ENCODE measurements at regions not wholly inside any gene's neighbourhood (a gene's known extent, or its start where the extent isn't known, plus 50 kb on each side); places are given as distances from the start of the nearest gene placed in this dataset.

DNA sequence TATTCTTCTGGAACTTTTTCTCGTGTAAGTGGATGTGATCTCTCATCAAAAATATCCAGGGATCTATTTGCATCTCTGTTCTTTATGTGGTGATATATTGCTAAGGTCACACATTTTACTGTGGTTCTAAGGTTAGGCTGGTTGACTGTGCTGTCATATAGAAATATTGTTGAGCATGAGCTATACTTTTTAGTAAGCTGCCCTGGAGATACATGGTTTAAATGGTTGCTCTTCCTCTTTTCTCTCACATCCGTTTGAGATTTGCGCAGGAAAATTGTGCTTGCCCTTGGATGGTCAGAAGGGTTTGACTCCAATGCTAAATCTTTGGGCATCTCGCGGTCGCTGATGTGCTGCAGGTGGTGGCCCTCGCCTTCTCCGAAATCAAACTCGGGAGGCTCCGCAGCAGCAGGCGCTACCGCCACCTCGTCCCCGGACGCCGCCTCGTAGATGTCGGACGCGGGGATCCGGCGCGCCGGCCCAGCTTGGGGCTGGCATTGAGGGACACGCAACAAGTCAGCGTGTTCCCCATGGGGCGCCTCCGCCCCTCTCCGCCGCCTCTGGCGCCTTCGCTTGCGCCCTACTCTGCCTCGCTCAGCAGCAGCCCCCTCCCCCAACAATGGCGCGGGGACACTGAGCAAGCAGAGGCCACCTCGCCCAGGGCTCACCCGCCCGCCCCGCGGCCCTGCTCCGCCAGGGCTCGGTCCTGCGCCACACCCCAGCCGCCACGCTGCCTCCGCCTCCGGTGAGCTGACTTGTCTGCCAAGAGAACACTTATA, 154.5 kb downstream of the MSN start:
- no peak overlapping the region for H3K4me3 ChIP-seq (ENCODE audit: extremely low read depth in 1 of 4, insufficient read depth in 2 of 4, low read depth in 3 of 4, low read length in 4 of 4)
- no peak overlapping the region for H2BK15ac ChIP-seq (ENCODE audit: low read length)
- no peak for TF ChIP-seq CHD2 (IDR thresholded peaks at IDR 0.05; ENCODE audit: low read length)
- TF ChIP-seq SP4 (IDR thresholded peaks at IDR 0.05; ENCODE audit: low read length): no peak
- TF ChIP-seq SIX5 (IDR thresholded peaks at IDR 0.05; ENCODE audit: low read depth, low read length): no peak
- no peak for TF ChIP-seq CEBPB (IDR thresholded peaks at IDR 0.05; ENCODE audit: low read depth, low read length)
- H3K23me2 ChIP-seq (ENCODE audit: low read depth, low read length): no peaks in the 10 kb centered on the region
- no peak overlapping the region; a peak in 1 of 4 replicates for H3K4me2 ChIP-seq (ENCODE audit: insufficient read depth in 1 of 2, low read depth in 2 of 2, low read length in 2 of 2)
- peaks cover 0 to 6% of the 10 kb centered on the region in 2 experiments; a peak in 1 of 4 replicates for H3K9me3 ChIP-seq (ENCODE audit: insufficient read depth in 2 of 2, low read depth in 1 of 2, low read length in 1 of 2)
- H3K18ac ChIP-seq (ENCODE audit: extremely low read depth, low read length): no peak overlapping the region
- no peak overlapping the region for H2BK12ac ChIP-seq (ENCODE audit: low read depth, low read length)
- H3K9ac ChIP-seq (replicated peaks in 1 of 4; ENCODE audit: extremely low read depth in 1 of 4, low read depth in 3 of 4, low read length in 3 of 4): no peak overlapping the region
- H3K23ac ChIP-seq (ENCODE audit: insufficient read length): no peak overlapping the region
- H3K36me3 ChIP-seq (ENCODE audit: control insufficient read depth in 2 of 4, insufficient read depth in 4 of 4, low read length in 3 of 4): no peaks in the 10 kb centered on the region
- no peak overlapping the region for H2AK5ac ChIP-seq (ENCODE audit: low read depth, low read length)
- no peak overlapping the region for H3K4ac ChIP-seq (replicated peaks; ENCODE audit: insufficient read length, low read depth, low read length)
- no peak overlapping the region for H4K5ac ChIP-seq (ENCODE audit: insufficient read length, low read depth, low read length)
- H3K14ac ChIP-seq (ENCODE audit: insufficient read length): no peak overlapping the region
- no peak overlapping the region for H4K8ac ChIP-seq (ENCODE audit: extremely low read depth, insufficient read depth, low read length)
- no peak overlapping the region for H4K91ac ChIP-seq (replicated peaks; ENCODE audit: insufficient read length, low read length)
- no peaks in the 10 kb centered on the region for H4K20me1 ChIP-seq (replicated peaks in 1 of 2; ENCODE audit: control insufficient read depth in 1 of 2, insufficient read depth in 2 of 2, low read length in 2 of 2)
- ChIA-PET POLR2A (ENCODE audit: partially characterized antibody) (no interaction called here), CTCF (ENCODE audit: partially characterized antibody) (interaction anchor here (0.7 kb wide), 1 partner anchor 8 kb away, joined by 3 read pairs; no protein-coding TSS in a partner anchor)
- no peak for FAIRE-seq
- no peak overlapping the region for H2BK120ac ChIP-seq (replicated peaks; ENCODE audit: low read depth, low read length)
- no peaks in the 10 kb centered on the region for H3K79me2 ChIP-seq (ENCODE audit: control insufficient read depth in 1 of 2, insufficient read depth in 2 of 2, low read length in 2 of 2)
- H2BK20ac ChIP-seq (ENCODE audit: low read length): no peak overlapping the region
- H2BK5ac ChIP-seq (ENCODE audit: low read depth, low read length): no peak overlapping the region
- no peaks in the 10 kb centered on the region for H3K27me3 ChIP-seq (replicated peaks in 1 of 4; ENCODE audit: control insufficient read depth in 3 of 4, extremely low read depth in 1 of 4, insufficient read depth in 3 of 4, low read length in 3 of 4)
- H3K4me1 ChIP-seq (replicated peaks in 1 of 4; ENCODE audit: control insufficient read depth in 3 of 4, insufficient read depth in 4 of 4, low read length in 3 of 4): no peaks in the 10 kb centered on the region
- H3K56ac ChIP-seq (replicated peaks; ENCODE audit: insufficient read length, low read depth, low read length): no peak overlapping the region
- 94% methylated on average over 20 of the region's 48 CpGs; no CpG with 5 or more reads in 1 of the 2 experiments for WGBS, 2 experiments (ENCODE audit: extremely low coverage in 1 of 2, insufficient coverage in 1 of 2, insufficient read length in 1 of 2, insufficient replicate concordance in 2 of 2, low coverage in 1 of 2, low lambda C conversion rate in 2 of 2, missing lambda C conversion rate in 1 of 2)
- no peak overlapping the region for H2AFZ ChIP-seq (ENCODE audit: low read length)
- H3K27ac ChIP-seq (ENCODE audit: low read depth, low read length): no peak overlapping the region
- no peaks in the 10 kb centered on the region for H3K79me1 ChIP-seq (ENCODE audit: low read depth, low read length)
- DNase-seq (ENCODE audit: low read depth in 1 of 2, low spot score in 2 of 2): no peak

All from H1 (cell line).